Stimulated activated CD8-positive, alpha-beta memory T cell treated with anti-CD3 and anti-CD28 coated beads, Interleukin-4, amount 100 ng/mL, for 1 hour (primary cell): ENCODE measurements at regions not wholly inside any gene's neighbourhood (a gene's known extent, or its start where the extent isn't known, plus 50 kb on each side); places are given as distances from the start of the nearest gene placed in this dataset.

Source experiments
- DNase-seq, 2 donors: peaks; one replicate each; pipeline ENCODE4 v3.0.0-alpha.2; 2020; ENCODE audit warnings: low read depth in 2 of 2, low spot score in 1 of 2

GRCh38 chr18:34977838-34978532 is 63.2 kb upstream of the MAPRE2 start:
- DNase-seq: peak in 1 of 2 donors; percentile 18

- DNase-seq: no peak
Observed at GRCh38 chr18:34978533-34978893, 62.7 kb upstream of the MAPRE2 start.

- peak in 1 of 2 donors; percentile 50 for DNase-seq
Observed at GRCh38 chr18:34978953-34979608, 62.1 kb upstream of the MAPRE2 start.

DNA sequence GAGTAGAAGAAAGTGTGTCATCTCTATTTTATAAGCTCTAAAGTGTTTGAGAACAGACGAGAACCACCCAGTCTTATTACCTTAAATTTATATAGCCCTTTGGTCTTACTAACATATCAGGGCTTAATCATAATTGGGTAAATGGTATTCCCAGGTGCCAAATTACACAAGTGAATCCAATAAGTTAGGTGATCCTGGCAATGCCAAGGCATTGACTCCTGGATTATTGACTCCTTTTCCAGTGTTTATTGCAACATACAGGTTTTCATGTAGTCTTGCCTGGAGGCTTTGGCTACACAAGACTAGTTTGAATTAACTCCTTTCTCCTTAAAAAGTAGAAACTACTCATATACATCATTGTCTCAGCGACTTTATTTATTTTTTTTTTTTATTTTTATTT is 59.7 kb upstream of the MAPRE2 start:
- DNase-seq: no peak

DNA sequence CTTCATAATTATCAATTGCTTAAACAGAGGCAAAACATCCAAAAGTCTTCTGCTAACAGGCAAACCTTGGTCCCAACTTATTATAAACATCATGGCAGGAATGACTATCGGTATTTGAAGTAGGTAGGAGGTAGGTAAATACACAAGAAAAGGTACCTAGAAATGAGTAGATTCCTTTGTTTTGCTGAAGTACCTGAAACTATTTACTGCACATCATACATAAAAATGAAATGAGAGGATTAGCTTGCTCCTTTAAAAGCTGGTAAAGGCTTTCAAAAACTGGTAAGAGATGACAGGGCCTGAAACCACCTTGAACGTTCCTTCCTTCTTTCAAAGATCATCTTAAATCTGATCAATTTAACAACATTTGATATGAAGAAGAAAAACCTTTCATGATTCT is 55.2 kb upstream of the MAPRE2 start:
- DNase-seq: no peak

DNA sequence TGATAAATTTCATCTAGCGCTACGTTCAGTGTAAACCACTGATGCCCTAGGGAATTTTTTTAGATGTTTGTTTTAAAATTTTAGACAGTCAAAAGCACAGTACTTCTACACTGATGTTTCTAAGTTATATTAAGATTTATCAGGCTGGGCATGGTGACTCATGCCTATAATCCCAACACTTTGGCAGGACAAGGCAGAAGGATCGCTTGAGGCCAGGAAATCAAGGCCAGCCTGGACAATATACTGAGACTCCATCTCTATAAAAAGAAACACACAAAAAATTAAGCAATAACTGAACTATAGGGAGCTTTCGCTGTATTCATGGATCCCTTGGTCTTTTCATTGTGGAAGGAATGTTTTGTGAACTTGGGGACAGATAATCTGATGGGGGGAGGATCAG is 50.6 kb upstream of the MAPRE2 start:
- no peak for DNase-seq

- no peak for DNase-seq
Observed at GRCh38 chr18:34991152-34991551, 50.1 kb upstream of the MAPRE2 start.
